ENCODE measurements at regions not wholly inside any gene's neighbourhood (a gene's known extent, or its start where the extent isn't known, plus 50 kb on each side); places are given as distances from the start of the nearest gene placed in this dataset.
A peak's percentile ranks its signal among the peaks of the same experiment; 100 is the strongest.

DNA sequence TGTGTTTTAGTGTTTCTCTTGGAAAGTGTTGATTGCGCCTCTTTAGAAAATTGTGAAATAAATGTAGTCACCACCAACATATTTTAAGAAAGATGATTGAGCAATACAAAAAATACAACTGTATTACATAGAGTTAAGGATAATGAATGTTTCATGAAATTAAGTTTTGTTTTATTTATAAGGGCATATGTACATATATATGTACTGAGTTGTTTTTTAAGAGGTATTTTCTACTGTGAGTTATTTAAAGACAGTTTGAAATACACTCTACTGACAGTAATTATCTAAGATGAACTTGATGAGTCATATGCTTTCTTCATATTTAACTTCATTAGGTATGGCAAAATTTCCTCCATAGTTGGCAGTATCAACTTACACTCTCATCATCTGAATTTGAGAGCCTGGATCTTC is 411.7 kb downstream of the HS3ST3B1 start:
- Histone ChIP-seq H4K20me1 (replicated peaks; ENCODE audit: control insufficient read depth, insufficient read depth, low read length) (no peaks in the 10 kb centered on the region), H3K4me3 (no peak overlapping the region), H2AFZ (ENCODE audit: low read depth, low read length) (no peak overlapping the region), H3K27me3 (ENCODE audit: control insufficient read depth in 2 of 2, insufficient read depth in 2 of 2, low read length in 2 of 2) (no peaks in the 10 kb centered on the region), H3K9ac (ENCODE audit: insufficient read depth in 1 of 2, low read depth in 2 of 2, low read length in 2 of 2) (no peak overlapping the region), H3K4me2 (ENCODE audit: insufficient read depth, low read length) (no peak overlapping the region), H3K27ac (ENCODE audit: extremely low read depth, low read depth, low read length) (no peak overlapping the region), H3K4me1 (replicated peaks in 1 of 2; ENCODE audit: control insufficient read depth in 2 of 2, insufficient read depth in 2 of 2, low read length in 2 of 2) (no peaks in the 10 kb centered on the region), H3K9me3 (replicated peaks; ENCODE audit: control insufficient read depth, insufficient read depth, low read depth, low read length) (no peaks in the 10 kb centered on the region), H3K36me3 (ENCODE audit: control insufficient read depth, insufficient read depth, low read length) (no peaks in the 10 kb centered on the region), H3K9me1 (ENCODE audit: control insufficient read depth, insufficient read depth, low read length) (no peaks in the 10 kb centered on the region), H3K79me2 (ENCODE audit: control insufficient read depth, insufficient read depth, low read length) (no peaks in the 10 kb centered on the region)
- POLR2A ChIA-PET = no interaction called here
- in situ Hi-C loops (cut with MboI) = no loop called here
- no peak for ATAC-seq
- no peak for DNase-seq (ENCODE audit: extremely low read depth in 1 of 4, low spot score in 3 of 4)
- intact Hi-C loops (cut with micrococcal nuclease) = no loop called here
- no peak for FAIRE-seq
- 0% methylated on average over 1 of the region's 1 CpG for WGBS (ENCODE audit: insufficient coverage, low coverage, missing lambda C conversion rate)
- no TSS peak for BruUV-seq (replicated peaks)
- CTCF ChIA-PET (ENCODE audit: low intra/inter-chr PET ratio) = no interaction called here
- TF ChIP-seq CEBPG (CRISPR knock-in tag; IDR thresholded peaks at IDR 0.05) (no peak), CEBPG (tag; conservative IDR thresholded peaks at IDR 0.05 in 1 of 2, IDR thresholded peaks at IDR 0.05 in 1 of 2) (peak in 1 of 2 experiments; percentile 36; a peak in 1 of 4 replicates), FOS (IDR thresholded peaks at IDR 0.05; ENCODE audit: extremely low read depth, insufficient read length) (no peak), CEBPB (tag; IDR thresholded peaks at IDR 0.05) (peak; percentile 41)

GRCh38 chr17:14704121-14704520 is 403.2 kb downstream of the HS3ST3B1 start:
- Histone ChIP-seq H2AFZ (ENCODE audit: low read depth, low read length) (no peak overlapping the region), H3K27ac (ENCODE audit: extremely low read depth, low read depth, low read length) (no peak overlapping the region), H3K36me3 (ENCODE audit: control insufficient read depth, insufficient read depth, low read length) (no peaks in the 10 kb centered on the region), H3K9me1 (ENCODE audit: control insufficient read depth, insufficient read depth, low read length) (no peaks in the 10 kb centered on the region), H4K20me1 (replicated peaks; ENCODE audit: control insufficient read depth, insufficient read depth, low read length) (no peaks in the 10 kb centered on the region), H3K4me1 (replicated peaks in 1 of 2; ENCODE audit: control insufficient read depth in 2 of 2, insufficient read depth in 2 of 2, low read length in 2 of 2) (no peaks in the 10 kb centered on the region), H3K4me2 (ENCODE audit: insufficient read depth, low read length) (no peak overlapping the region), H3K79me2 (ENCODE audit: control insufficient read depth, insufficient read depth, low read length) (no peaks in the 10 kb centered on the region), H3K9me3 (replicated peaks; ENCODE audit: control insufficient read depth, insufficient read depth, low read depth, low read length) (no peaks in the 10 kb centered on the region), H3K4me3 (no peak overlapping the region), H3K9ac (ENCODE audit: insufficient read depth in 1 of 2, low read depth in 2 of 2, low read length in 2 of 2) (no peak overlapping the region), H3K27me3 (ENCODE audit: control insufficient read depth in 2 of 2, insufficient read depth in 2 of 2, low read length in 2 of 2) (no peaks in the 10 kb centered on the region; a peak in 1 of 5 replicates)
- no TSS peak for BruUV-seq (replicated peaks)
- ChIA-PET POLR2A (no interaction called here), CTCF (ENCODE audit: low intra/inter-chr PET ratio) (no interaction called here)
- no peak for ATAC-seq
- intact Hi-C loops (cut with micrococcal nuclease) (no loop called here), in situ Hi-C loops (cut with MboI) (no loop called here)
- WGBS (ENCODE audit: insufficient coverage, low coverage, missing lambda C conversion rate) = 3% methylated on average over 6 of the region's 6 CpGs
- no peak for DNase-seq (ENCODE audit: extremely low read depth in 1 of 4, low spot score in 3 of 4)
- TF ChIP-seq FOXA3 (CRISPR knock-in tag; conservative IDR thresholded peaks at IDR 0.05 in 1 of 2, IDR thresholded peaks at IDR 0.05 in 1 of 2) (no peak), REST (IDR thresholded peaks at IDR 0.05; ENCODE audit: borderline replicate concordance) (peak; percentile 27), REST (CRISPR knock-in tag; IDR thresholded peaks at IDR 0.05; ENCODE audit: low read depth) (no peak)
- no peak for FAIRE-seq
